Endothelial cell of umbilical vein (primary cell): ENCODE measurements at regions not wholly inside any gene's neighbourhood (a gene's known extent, or its start where the extent isn't known, plus 50 kb on each side); places are given as distances from the start of the nearest gene placed in this dataset.

Experiments
- BruUV-seq: library from RNA; stranded (reverse); fragments of 400-500 nt; replicated peaks from 2 replicates; lab custom pipeline; 2021; lab: Mats Ljungman, UMichigan
- CTCF ChIA-PET: fragments of 300-600, 350-600 bp; sonication (Branson Sonifier 250); formaldehyde crosslinking; loops from one replicate; lab custom pipeline; 2021; ENCODE audit warnings: antibody characterized with exemption, inconsistent platforms; lab: Charles Lee
- POLR2A ChIA-PET: fragments of 300-600, 350-600 bp; sonication (Branson Sonifier 250); formaldehyde crosslinking; loops from one replicate; lab custom pipeline; 2021; ENCODE audit warnings: antibody characterized with exemption, inconsistent platforms; lab: Charles Lee
- DNase-seq: peaks from one replicate; pipeline ENCODE4 v3.0.0-alpha.2; 2011; ENCODE audit warnings: low read depth, low spot score
- FAIRE-seq: peaks from 2 replicates; lab custom pipeline; 2011; peaks lifted over from hg19 to GRCh38; lab: Jason Lieb, UNC
- H2AFZ ChIP-seq: 2 replicates; pipeline ENCODE4 v1.6.0; 2012; ENCODE audit warnings: low read depth, low read length, control low read depth, inconsistent platforms
- H3K27ac ChIP-seq: 2 replicates; pipeline ENCODE4 v1.5.1; 2011; ENCODE audit warnings: low read depth, mild to moderate bottlenecking, control low read depth, low read length, moderate library complexity; ENCODE audit not compliant: insufficient read depth
- H3K27me3 ChIP-seq, 2 experiments: 2 replicates each; pipeline versions ENCODE4 v1.6.0 to v1.6.1; 2011; ENCODE audit warnings: low read length in 2 of 2, mixed read lengths in 1 of 2; ENCODE audit not compliant: control insufficient read depth in 2 of 2, insufficient read depth in 2 of 2
- H3K36me3 ChIP-seq, 2 experiments: 2 replicates in 1 of 2; 3 replicates in 1 of 2; pipeline ENCODE4 v1.5.1; 2011; ENCODE audit warnings: low read length in 2 of 2, mild to moderate bottlenecking in 1 of 2, moderate library complexity in 1 of 2; ENCODE audit not compliant: control insufficient read depth in 2 of 2, insufficient read depth in 2 of 2; ENCODE audit errors: extremely low read depth in 1 of 2
- H3K4me1 ChIP-seq: 3 replicates; pipeline ENCODE4 v1.5.1; 2011; ENCODE audit warnings: mild to moderate bottlenecking, low read length; ENCODE audit not compliant: control insufficient read depth, insufficient read depth; ENCODE audit errors: extremely low read depth
- H3K4me2 ChIP-seq: 2 replicates; pipeline ENCODE4 v1.6.1; 2011; ENCODE audit warnings: low read length, control low read depth, mixed read lengths; ENCODE audit not compliant: insufficient read depth
- H3K4me3 ChIP-seq, 3 experiments: fragments of 200-600 bp in 1 of 3; sonication (generic), shearing (Covaris generic) in 1 of 3; replicated peaks in 1 of 3; 2 replicates each; pipeline ENCODE4 v1.5.1; 2011 to 2016; ENCODE audit warnings: control low read depth in 3 of 3, low read length in 3 of 3, mild to moderate bottlenecking in 2 of 3, inconsistent platforms in 1 of 3, low read depth in 1 of 3, moderate library complexity in 1 of 3; ENCODE audit not compliant: insufficient read depth in 1 of 3
- H3K79me2 ChIP-seq: 2 replicates; pipeline ENCODE4 v1.6.0; 2012; ENCODE audit warnings: low read length, inconsistent platforms; ENCODE audit not compliant: control insufficient read depth, insufficient read depth
- H3K9ac ChIP-seq: replicated peaks from 2 replicates; pipeline ENCODE3; 2011; ENCODE audit warnings: low read length, control low read depth; ENCODE audit not compliant: insufficient read depth; ENCODE audit errors: extremely low read depth
- H3K9me1 ChIP-seq: replicated peaks from 3 replicates; pipeline ENCODE4 v1.6.0; 2011; ENCODE audit warnings: mild to moderate bottlenecking, low read length; ENCODE audit not compliant: control insufficient read depth, insufficient read depth; ENCODE audit errors: extremely low read depth
- H3K9me3 ChIP-seq: replicated peaks from 2 replicates; pipeline ENCODE4 v1.5.1; 2012; ENCODE audit warnings: low read length, inconsistent platforms; ENCODE audit not compliant: control insufficient read depth, insufficient read depth
- H4K20me1 ChIP-seq: replicated peaks from 2 replicates; pipeline ENCODE3; 2011; ENCODE audit warnings: mild to moderate bottlenecking, low read length; ENCODE audit not compliant: control insufficient read depth, insufficient read depth; ENCODE audit errors: extremely low read depth
- CTCF ChIP-seq, 2 donors: IDR thresholded peaks; 1 replicate in 1 of 2; 2 replicates in 1 of 2; pipeline ENCODE4 v1.5.1; 2011; ENCODE audit warnings: low read length in 2 of 2, mild to moderate bottlenecking in 2 of 2, moderate library complexity in 2 of 2, control low read depth in 1 of 2, inconsistent platforms in 1 of 2, low read depth in 1 of 2; ENCODE audit not compliant: insufficient read depth in 1 of 2; ENCODE audit errors: extremely low read depth in 1 of 2
- EZH2 ChIP-seq: IDR thresholded peaks from 2 replicates; pipeline ENCODE4 v1.6.1; 2012; ENCODE audit warnings: borderline replicate concordance, low read depth, mild to moderate bottlenecking, moderate library complexity, low read length, inconsistent platforms; ENCODE audit not compliant: severe bottlenecking
- FOS ChIP-seq: IDR thresholded peaks from 2 replicates; pipeline ENCODE4 v1.6.1; 2011; ENCODE audit warnings: mild to moderate bottlenecking, low read length, moderate library complexity, borderline replicate concordance; ENCODE audit not compliant: insufficient read depth
- GATA2 ChIP-seq: IDR thresholded peaks from 2 replicates; pipeline ENCODE4 v1.7.0; 2011; ENCODE audit warnings: low read depth, mild to moderate bottlenecking, moderate library complexity, mixed read lengths, low read length; ENCODE audit not compliant: insufficient read length, insufficient read depth
- MYC ChIP-seq: IDR thresholded peaks from one replicate; pipeline ENCODE4 v1.6.1; 2011; ENCODE audit warnings: mild to moderate bottlenecking, low read depth, low read length
- POLR2A ChIP-seq: IDR thresholded peaks from 2 replicates; pipeline ENCODE4 v1.6.1; 2012; ENCODE audit warnings: low read depth, mild to moderate bottlenecking, control low read depth, low read length
- POLR2AphosphoS5 ChIP-seq: IDR thresholded peaks from 2 replicates; pipeline ENCODE4 v1.6.1; 2012; ENCODE audit warnings: low read depth, mild to moderate bottlenecking, control low read depth, low read length, moderate library complexity; ENCODE audit not compliant: insufficient read depth
- dilution Hi-C: fragments of 300-500 bp; cut with MboI; formaldehyde crosslinking; loops from one replicate; pipeline ENCODE4 v1.15.0; 2019; ENCODE audit warnings: low sequenced_read_pairs; ENCODE audit not compliant: extremely low pct_ligation_motif_present
- intact Hi-C: fragments of 100-400 bp; cut with micrococcal nuclease; formaldehyde crosslinking; loops from one replicate; pipeline ENCODE4 v1.10.0; 2022
- TF ChIP-seq, protein P1 (sequence below): IDR thresholded peaks from 2 replicates; pipeline ENCODE4 v1.6.1; 2011; ENCODE audit not compliant: insufficient read depth, insufficient read length

DNA sequence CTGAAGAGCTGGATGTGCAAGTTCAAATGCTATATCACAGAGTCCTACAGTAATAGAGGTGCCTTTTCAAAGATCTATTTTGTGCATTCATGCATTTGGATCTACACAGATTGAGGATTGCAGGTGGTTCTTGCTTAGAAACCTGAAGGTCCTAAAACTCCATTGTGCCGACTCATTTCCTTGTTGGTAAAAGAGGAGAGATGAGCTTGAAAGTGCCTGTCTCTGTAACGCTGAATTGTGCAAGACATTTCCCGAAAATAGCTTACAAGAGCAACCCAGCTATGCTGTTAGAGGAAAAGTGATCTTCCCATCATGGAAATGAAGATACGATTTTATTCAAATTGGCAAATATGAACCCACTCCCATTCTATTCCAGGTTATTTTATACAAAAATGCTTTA is 110.7 kb upstream of the CXCL14 start:
- POLR2A ChIA-PET, result no interaction called here
- Histone ChIP-seq H3K27ac (no peak overlapping the region), H3K4me2 (no peak overlapping the region), H4K20me1 (no peaks in the 10 kb centered on the region), H2AFZ (no peak overlapping the region), H3K79me2 (no peaks in the 10 kb centered on the region), H3K9ac (no peak overlapping the region), H3K27me3 (no peaks in the 10 kb centered on the region), H3K4me3 (no peak overlapping the region), H3K36me3 (no peaks in the 10 kb centered on the region), H3K9me1 (no peaks in the 10 kb centered on the region), H3K9me3 (no peaks in the 10 kb centered on the region), H3K4me1 (no peaks in the 10 kb centered on the region)
- CTCF ChIA-PET, result no interaction called here
- TF ChIP-seq CTCF (IDR thresholded peaks at IDR 0.05; ENCODE audit: extremely low read depth in 1 of 2, insufficient read depth in 1 of 2, low read depth in 1 of 2, low read length in 2 of 2), result no peak
- TF ChIP-seq MYC, result no peak
- no peak for TF ChIP-seq POLR2A
- DNase-seq (no peak), FAIRE-seq (no peak)
- no TSS peak for BruUV-seq
- dilution Hi-C loops, result no loop called here
- intact Hi-C loops, result no loop called here

GRCh38 chr5:135688385-135688784 is 109.6 kb upstream of the CXCL14 start:
- dilution Hi-C loops, result no loop called here

More at GRCh38 chr5:135688385-135688784, 109.6 kb upstream of the CXCL14 start:
- intact Hi-C loops, result no loop called here
- ChIA-PET POLR2A (no interaction called here), CTCF (no interaction called here)
- no peak for TF ChIP-seq POLR2A
- no peak for TF ChIP-seq GATA2
- no peak for TF ChIP-seq EZH2
- TF ChIP-seq FOS, result no peak
- no peak for TF ChIP-seq POLR2AphosphoS5
- TF ChIP-seq MYC, result no peak
- TF ChIP-seq, protein P1, sequence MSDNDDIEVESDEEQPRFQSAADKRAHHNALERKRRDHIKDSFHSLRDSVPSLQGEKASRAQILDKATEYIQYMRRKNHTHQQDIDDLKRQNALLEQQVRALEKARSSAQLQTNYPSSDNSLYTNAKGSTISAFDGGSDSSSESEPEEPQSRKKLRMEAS, result no peak
- Histone ChIP-seq H3K9me1 (no peaks in the 10 kb centered on the region), H2AFZ (no peak overlapping the region), H4K20me1 (no peaks in the 10 kb centered on the region), H3K36me3 (no peaks in the 10 kb centered on the region), H3K79me2 (no peaks in the 10 kb centered on the region), H3K4me1 (no peaks in the 10 kb centered on the region), H3K9me3 (no peaks in the 10 kb centered on the region), H3K4me2 (no peak overlapping the region), H3K9ac (no peak overlapping the region), H3K27me3 (no peaks in the 10 kb centered on the region), H3K27ac (no peak overlapping the region), H3K4me3 (no peak overlapping the region)
- no TSS peak for BruUV-seq
- FAIRE-seq (no peak), DNase-seq (no peak)
